Right lobe of liver (tissue), 6 donors: ENCODE measurements at regions not wholly inside any gene's neighbourhood (a gene's known extent, or its start where the extent isn't known, plus 50 kb on each side); places are given as distances from the start of the nearest gene placed in this dataset.

Source experiments
- ATAC-seq, 4 donors: fragments of 200-7000 bp; cut with Tn5 transposase; one replicate each; pipeline ENCODE4 v1.9.1; 2020; ENCODE audit warnings: mild to moderate bottlenecking in 4 of 4, moderate library complexity in 4 of 4
- DNase-seq, 3 donors: peaks; one replicate each; pipeline ENCODE4 v3.0.0-alpha.2; 2020
- H3K27ac ChIP-seq, 3 donors: fragments of 200-600 bp; one replicate each; pipeline ENCODE4 v1.8.0; 2022
- H3K27me3 ChIP-seq, 2 donors: fragments of 200-600 bp; one replicate each; pipeline ENCODE4 v1.8.0; 2022
- H3K36me3 ChIP-seq, 4 donors: fragments of 200-600 bp; sonication (generic) in 1 of 4; one replicate each; pipeline versions ENCODE4 v1.5.1 to v1.8.0; 2017 to 2022; ENCODE audit warnings: control low read depth in 1 of 4
- H3K4me1 ChIP-seq, 4 donors: fragments of 200-600 bp; sonication (generic) in 1 of 4; one replicate each; pipeline versions ENCODE4 v1.5.1 to v1.8.0; 2017 to 2022; ENCODE audit warnings: control low read depth in 1 of 4
- H3K4me3 ChIP-seq, 3 donors: fragments of 200-600 bp; one replicate each; pipeline ENCODE4 v1.8.0; 2022
- H3K9me3 ChIP-seq, 4 donors: fragments of 200-600 bp; sonication (generic) in 1 of 4; one replicate each; pipeline versions ENCODE4 v1.5.1 to v1.8.0; 2017 to 2022; ENCODE audit warnings: control low read depth in 1 of 4
- POLR2A ChIP-seq: fragments of 450-650 bp; IDR thresholded peaks from one replicate; pipeline ENCODE4 v1.6.1; 2017; ENCODE audit warnings: antibody characterized with exemption, mild to moderate bottlenecking
- WGBS: methylation state at CpG from one replicate; pipeline ENCODE4 v1.1.6; 2018; ENCODE audit warnings: low coverage, low lambda C conversion rate; ENCODE audit not compliant: insufficient coverage; ENCODE audit errors: missing lambda C conversion rate; 5-methylcytosine and 5-hydroxymethylcytosine counted together
- intact Hi-C, 2 donors: fragments of 100-400 bp; cut with DNase I; formaldehyde crosslinking; loops; one replicate each; pipeline versions ENCODE4 v1.11.2 to v1.14.1; 2022
- TF ChIP-seq, protein P1 (sequence below), 4 donors: fragments of 200-600 bp in 3 of 4; fragments of 450-650 bp in 1 of 4; IDR thresholded peaks; one replicate each; pipeline versions ENCODE4 v1.5.1 to v1.8.0; 2016 to 2022; ENCODE audit warnings: antibody characterized with exemption in 4 of 4, mild to moderate bottlenecking in 2 of 4
- donor health status: DM: no; HTN: yes; CAD: no.
- donor health status: DM: no; HTN: no; CAD: no.
- donor health status: DM: no; HTN: no; CAD: no.
- donor health status: DM: no; HTN: yes; CAD: no.
- donor health status: DM: no; HTN: yes; CAD: no.

GRCh38 chr15:61756071-61756820, 304.0 kb downstream of the VPS13C start:
- Histone ChIP-seq H3K4me1 (no peaks in the 10 kb centered on the region), H3K4me3 (no peak overlapping the region), H3K27me3 (no peaks in the 10 kb centered on the region), H3K36me3 (no peaks in the 10 kb centered on the region), H3K9me3 (no peaks in the 10 kb centered on the region), H3K27ac (no peak overlapping the region)
- TF ChIP-seq, protein P1, sequence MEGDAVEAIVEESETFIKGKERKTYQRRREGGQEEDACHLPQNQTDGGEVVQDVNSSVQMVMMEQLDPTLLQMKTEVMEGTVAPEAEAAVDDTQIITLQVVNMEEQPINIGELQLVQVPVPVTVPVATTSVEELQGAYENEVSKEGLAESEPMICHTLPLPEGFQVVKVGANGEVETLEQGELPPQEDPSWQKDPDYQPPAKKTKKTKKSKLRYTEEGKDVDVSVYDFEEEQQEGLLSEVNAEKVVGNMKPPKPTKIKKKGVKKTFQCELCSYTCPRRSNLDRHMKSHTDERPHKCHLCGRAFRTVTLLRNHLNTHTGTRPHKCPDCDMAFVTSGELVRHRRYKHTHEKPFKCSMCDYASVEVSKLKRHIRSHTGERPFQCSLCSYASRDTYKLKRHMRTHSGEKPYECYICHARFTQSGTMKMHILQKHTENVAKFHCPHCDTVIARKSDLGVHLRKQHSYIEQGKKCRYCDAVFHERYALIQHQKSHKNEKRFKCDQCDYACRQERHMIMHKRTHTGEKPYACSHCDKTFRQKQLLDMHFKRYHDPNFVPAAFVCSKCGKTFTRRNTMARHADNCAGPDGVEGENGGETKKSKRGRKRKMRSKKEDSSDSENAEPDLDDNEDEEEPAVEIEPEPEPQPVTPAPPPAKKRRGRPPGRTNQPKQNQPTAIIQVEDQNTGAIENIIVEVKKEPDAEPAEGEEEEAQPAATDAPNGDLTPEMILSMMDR (IDR thresholded peaks at IDR 0.05), result no peak
- TF ChIP-seq POLR2A, result no peak
- no peak for DNase-seq
- intact Hi-C loops, result no loop called here
- WGBS, result 70% methylated on average over 4 of the region's 4 CpGs
- ATAC-seq, result no peak

DNA sequence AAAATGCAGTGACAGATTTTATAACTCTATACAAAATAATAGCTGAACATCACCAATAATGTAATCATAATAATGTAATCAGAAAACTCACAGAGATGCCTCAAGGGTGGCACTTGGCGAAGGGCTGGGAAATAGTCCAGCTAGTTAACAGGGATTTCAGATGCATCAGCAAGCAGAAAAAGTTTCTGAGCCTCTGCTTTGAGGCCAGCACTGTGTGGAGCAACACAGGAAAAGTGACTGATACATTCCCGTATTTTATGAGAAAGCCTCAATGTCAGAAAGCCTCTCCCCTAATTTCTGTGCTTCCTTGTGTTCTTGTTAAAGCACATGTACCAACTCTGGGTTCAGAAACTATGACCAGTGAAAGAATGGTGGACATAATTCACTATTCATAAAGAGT, 304.8 kb downstream of the VPS13C start:
- no peak for TF ChIP-seq POLR2A
- TF ChIP-seq, protein P1 (IDR thresholded peaks at IDR 0.05), result no peak
- WGBS, result 52% methylated on average over 2 of the region's 2 CpGs
- no peaks in the 10 kb centered on the region for H3K4me1 ChIP-seq
- no peak overlapping the region for H3K4me3 ChIP-seq
- no peaks in the 10 kb centered on the region for H3K27me3 ChIP-seq
- H3K9me3 ChIP-seq, result no peaks in the 10 kb centered on the region
- ATAC-seq (no peak), DNase-seq (no peak)
- intact Hi-C loops, result no loop called here
- H3K36me3 ChIP-seq, result no peaks in the 10 kb centered on the region
- no peak overlapping the region for H3K27ac ChIP-seq

GRCh38 chr15:61753018-61753710, 307.1 kb downstream of the VPS13C start:
- no peaks in the 10 kb centered on the region for H3K9me3 ChIP-seq
- no peak overlapping the region for H3K4me3 ChIP-seq
- H3K27me3 ChIP-seq, result no peaks in the 10 kb centered on the region
- DNase-seq (no peak), ATAC-seq (no peak)
- no peak for TF ChIP-seq POLR2A
- TF ChIP-seq, protein P1 (IDR thresholded peaks at IDR 0.05), result no peak
- H3K36me3 ChIP-seq, result no peaks in the 10 kb centered on the region
- no peaks in the 10 kb centered on the region for H3K4me1 ChIP-seq
- no peak overlapping the region for H3K27ac ChIP-seq
- WGBS, result 68% methylated on average over 5 of the region's 6 CpGs
- intact Hi-C loops, result no loop called here

GRCh38 chr15:61752001-61752400, 308.2 kb downstream of the VPS13C start:
- intact Hi-C loops, result no loop called here
- Histone ChIP-seq H3K4me3 (no peak overlapping the region), H3K4me1 (no peaks in the 10 kb centered on the region), H3K27ac (no peak overlapping the region), H3K9me3 (no peaks in the 10 kb centered on the region), H3K36me3 (no peaks in the 10 kb centered on the region), H3K27me3 (no peaks in the 10 kb centered on the region)
- TF ChIP-seq, protein P1 (IDR thresholded peaks at IDR 0.05), result no peak
- TF ChIP-seq POLR2A, result no peak
- ATAC-seq (no peak), DNase-seq (no peak)
- WGBS, result 59% methylated on average over 4 of the region's 5 CpGs
